GM12873 (cell line): ENCODE measurements at regions not wholly inside any gene's neighbourhood (a gene's known extent, or its start where the extent isn't known, plus 50 kb on each side); places are given as distances from the start of the nearest gene placed in this dataset.

Source experiments
- CTCF ChIP-seq: IDR thresholded peaks from 2 replicates; pipeline ENCODE4 v1.5.1; 2012; ENCODE audit warnings: low read depth, mild to moderate bottlenecking, moderate library complexity, low read length, control low read depth; ENCODE audit not compliant: insufficient read depth; ENCODE audit errors: missing control alignments

- no peak for TF ChIP-seq CTCF
Observed at GRCh38 chr14:61963926-61964325, 201.7 kb downstream of the SNAPC1 start.

- no peak for TF ChIP-seq CTCF
Observed at GRCh38 chr14:61965030-61965745, 203.0 kb downstream of the SNAPC1 start.

DNA sequence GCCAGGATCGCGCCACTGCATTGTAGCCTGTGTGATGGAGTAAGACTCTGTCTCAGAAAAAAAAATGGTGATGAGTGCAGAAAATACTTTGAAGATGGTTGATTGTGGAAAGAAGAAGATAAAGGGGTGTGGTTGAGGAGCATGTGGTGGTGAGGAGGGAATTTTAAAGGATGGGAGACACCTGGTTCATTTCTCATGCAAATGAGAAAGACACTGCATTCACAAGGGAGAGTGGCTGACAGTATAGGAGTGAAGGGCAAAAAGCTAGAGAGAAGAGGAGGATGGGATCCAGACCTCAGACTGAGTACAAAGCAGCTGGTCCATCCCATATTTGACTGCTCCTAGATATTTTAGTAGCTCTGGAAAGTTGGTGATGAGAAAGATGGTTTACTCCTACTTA is 206.0 kb downstream of the SNAPC1 start:
- no peak for TF ChIP-seq CTCF

- TF ChIP-seq CTCF, result no peak
Observed at GRCh38 chr14:61972711-61973110, 210.5 kb downstream of the SNAPC1 start.

GRCh38 chr14:61973981-61974380 is 211.8 kb downstream of the SNAPC1 start:
- no peak for TF ChIP-seq CTCF

- no peak for TF ChIP-seq CTCF
Observed at GRCh38 chr14:61977217-61977616, 215.0 kb downstream of the SNAPC1 start.

DNA sequence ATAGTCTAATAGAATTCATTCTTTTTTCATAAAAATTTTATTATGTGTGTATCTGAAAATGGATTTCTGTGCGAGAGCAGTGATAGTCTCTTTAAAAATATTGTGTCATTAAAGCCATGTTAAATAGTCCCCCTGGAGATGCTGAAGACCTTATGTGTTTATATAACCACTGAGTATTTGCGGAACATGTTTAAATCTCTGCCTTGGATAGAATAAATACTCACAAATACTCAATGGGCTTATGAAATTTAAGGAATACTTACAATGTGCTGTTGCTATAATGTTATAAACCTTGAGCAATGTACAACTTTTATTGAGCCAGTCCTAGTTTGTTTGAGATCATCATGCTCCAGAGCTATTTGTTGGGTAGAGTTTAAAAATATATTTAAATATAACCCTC is 226.0 kb downstream of the SNAPC1 start:
- TF ChIP-seq CTCF, result no peak
